ENCODE measurements at regions not wholly inside any gene's neighbourhood (a gene's known extent, or its start where the extent isn't known, plus 50 kb on each side); places are given as distances from the start of the nearest gene placed in this dataset.

DNA sequence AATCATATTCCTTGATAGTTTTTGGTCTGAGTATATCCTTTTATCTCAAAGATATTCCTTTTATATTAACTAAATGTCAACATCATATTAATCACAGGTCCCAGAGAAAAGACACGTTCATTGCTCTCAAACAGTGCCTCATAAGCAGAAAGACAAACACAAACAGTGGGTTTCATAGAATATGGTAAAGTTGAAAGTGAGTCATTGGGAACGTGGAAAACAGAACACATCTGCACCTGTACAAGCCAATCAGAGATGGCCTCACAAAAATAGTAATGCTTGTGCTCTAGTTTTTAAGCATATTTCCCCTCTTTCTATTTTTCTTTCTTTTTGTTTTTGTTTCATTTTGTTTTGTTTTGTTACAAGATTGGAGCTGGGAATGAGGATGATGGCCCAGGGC is 328.4 kb upstream of the MAP2 start:
- ChIA-PET POLR2A (ENCODE audit: partially characterized antibody) (interaction anchor here (1.4 kb wide), 1 partner anchor 210 kb away, joined by 5 read pairs; no protein-coding TSS in a partner anchor), CTCF (ENCODE audit: partially characterized antibody) (interaction anchor here (1.2 kb wide), 1 partner anchor 236 kb away, joined by 3 read pairs; no protein-coding TSS in a partner anchor)
- Histone ChIP-seq H3K23me2 (ENCODE audit: low read depth, low read length) (no peaks in the 10 kb centered on the region), H2BK15ac (ENCODE audit: low read length) (no peak overlapping the region), H4K5ac (ENCODE audit: insufficient read length, low read depth, low read length) (no peak overlapping the region), H2BK5ac (ENCODE audit: low read depth, low read length) (no peak overlapping the region), H3K4me3 (ENCODE audit: extremely low read depth in 1 of 4, insufficient read depth in 2 of 4, low read depth in 3 of 4, low read length in 4 of 4) (no peak overlapping the region), H3K36me3 (ENCODE audit: control insufficient read depth in 2 of 4, insufficient read depth in 4 of 4, low read length in 3 of 4) (no peaks in the 10 kb centered on the region), H3K4ac (replicated peaks; ENCODE audit: insufficient read length, low read depth, low read length) (no peak overlapping the region), H3K79me1 (ENCODE audit: low read depth, low read length) (no peaks in the 10 kb centered on the region), H3K4me1 (replicated peaks in 1 of 4; ENCODE audit: control insufficient read depth in 3 of 4, insufficient read depth in 4 of 4, low read length in 3 of 4) (no peaks in the 10 kb centered on the region), H3K14ac (ENCODE audit: insufficient read length) (no peak overlapping the region), H3K27me3 (replicated peaks in 1 of 4; ENCODE audit: control insufficient read depth in 3 of 4, extremely low read depth in 1 of 4, insufficient read depth in 3 of 4, low read length in 3 of 4) (no peaks in the 10 kb centered on the region), H3K23ac (ENCODE audit: insufficient read length) (no peak overlapping the region), H3K79me2 (ENCODE audit: control insufficient read depth in 1 of 2, insufficient read depth in 2 of 2, low read length in 2 of 2) (no peaks in the 10 kb centered on the region), H2BK120ac (replicated peaks; ENCODE audit: low read depth, low read length) (no peak overlapping the region), H3K27ac (ENCODE audit: low read depth, low read length) (no peak overlapping the region), H3K9ac (replicated peaks in 1 of 4; ENCODE audit: extremely low read depth in 1 of 4, low read depth in 3 of 4, low read length in 3 of 4) (no peak overlapping the region), H2BK12ac (ENCODE audit: low read depth, low read length) (no peak overlapping the region), H4K8ac (ENCODE audit: extremely low read depth, insufficient read depth, low read length) (no peak overlapping the region), H2BK20ac (ENCODE audit: low read length) (no peak overlapping the region), H3K56ac (replicated peaks; ENCODE audit: insufficient read length, low read depth, low read length) (no peak overlapping the region), H3K4me2 (ENCODE audit: insufficient read depth in 1 of 2, low read depth in 2 of 2, low read length in 2 of 2) (no peak overlapping the region), H4K91ac (replicated peaks; ENCODE audit: insufficient read length, low read length) (no peak overlapping the region), H2AK5ac (ENCODE audit: low read depth, low read length) (no peak overlapping the region), H2AFZ (ENCODE audit: low read length) (no peak overlapping the region), H3K9me3 (ENCODE audit: insufficient read depth in 2 of 2, low read depth in 1 of 2, low read length in 1 of 2) (no peaks in the 10 kb centered on the region), H3K18ac (ENCODE audit: extremely low read depth, low read length) (no peak overlapping the region), H4K20me1 (replicated peaks in 1 of 2; ENCODE audit: control insufficient read depth in 1 of 2, insufficient read depth in 2 of 2, low read length in 2 of 2) (no peaks in the 10 kb centered on the region)
- no peak for DNase-seq (ENCODE audit: low read depth in 1 of 2, low spot score in 2 of 2)
- TF ChIP-seq POLR2AphosphoS5 (IDR thresholded peaks at IDR 0.05; ENCODE audit: low read depth, low read length), result no peak
- no peak for TF ChIP-seq JUND (IDR thresholded peaks at IDR 0.05; ENCODE audit: low read length)
- no peak for TF ChIP-seq CBX8 (IDR thresholded peaks at IDR 0.05; ENCODE audit: borderline replicate concordance, low read depth, low read length)
- TF ChIP-seq TEAD4 (IDR thresholded peaks at IDR 0.05; ENCODE audit: low read depth, low read length), result no peak
- no peak for TF ChIP-seq TAF7 (optimal IDR thresholded peaks at IDR 0.05; ENCODE audit: borderline replicate concordance, low read depth, low read length)
- TF ChIP-seq GTF2F1 (IDR thresholded peaks at IDR 0.05; ENCODE audit: borderline replicate concordance, low read depth, low read length), result no peak
- no peak for TF ChIP-seq SAP30 (IDR thresholded peaks at IDR 0.05; ENCODE audit: insufficient read depth, insufficient replicate concordance, low read length)
- no peak for TF ChIP-seq POU5F1 (IDR thresholded peaks at IDR 0.05; ENCODE audit: low read depth, low read length)
- no peak for TF ChIP-seq TCF12 (IDR thresholded peaks at IDR 0.05; ENCODE audit: low read depth, low read length)
- TF ChIP-seq JUN (IDR thresholded peaks at IDR 0.05; ENCODE audit: low read depth, low read length), result no peak
- no peak for TF ChIP-seq GABPA (IDR thresholded peaks at IDR 0.05; ENCODE audit: borderline replicate concordance, insufficient read depth, low read length)
- TF ChIP-seq, protein P1, sequence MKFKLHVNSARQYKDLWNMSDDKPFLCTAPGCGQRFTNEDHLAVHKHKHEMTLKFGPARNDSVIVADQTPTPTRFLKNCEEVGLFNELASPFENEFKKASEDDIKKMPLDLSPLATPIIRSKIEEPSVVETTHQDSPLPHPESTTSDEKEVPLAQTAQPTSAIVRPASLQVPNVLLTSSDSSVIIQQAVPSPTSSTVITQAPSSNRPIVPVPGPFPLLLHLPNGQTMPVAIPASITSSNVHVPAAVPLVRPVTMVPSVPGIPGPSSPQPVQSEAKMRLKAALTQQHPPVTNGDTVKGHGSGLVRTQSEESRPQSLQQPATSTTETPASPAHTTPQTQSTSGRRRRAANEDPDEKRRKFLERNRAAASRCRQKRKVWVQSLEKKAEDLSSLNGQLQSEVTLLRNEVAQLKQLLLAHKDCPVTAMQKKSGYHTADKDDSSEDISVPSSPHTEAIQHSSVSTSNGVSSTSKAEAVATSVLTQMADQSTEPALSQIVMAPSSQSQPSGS (IDR thresholded peaks at IDR 0.05; ENCODE audit: low read length), result no peak
- no peak for TF ChIP-seq SUZ12 (IDR thresholded peaks at IDR 0.05; ENCODE audit: low read length)
- WGBS, 2 experiments (ENCODE audit: extremely low coverage in 1 of 2, insufficient coverage in 1 of 2, insufficient read length in 1 of 2, insufficient replicate concordance in 2 of 2, low coverage in 1 of 2, low lambda C conversion rate in 2 of 2, missing lambda C conversion rate in 1 of 2), result 87% methylated on average over 2 of the region's 2 CpGs; no CpG with 5 or more reads in 1 of the 2 experiments
- no peak for FAIRE-seq
